Ammon's horn (tissue), 1 donor: ENCODE measurements at regions not wholly inside any gene's neighbourhood (a gene's known extent, or its start where the extent isn't known, plus 50 kb on each side); places are given as distances from the start of the nearest gene placed in this dataset.

Experiments
- DNase-seq: peaks from one replicate; pipeline ENCODE4 v3.0.0-alpha.2; 2016; ENCODE audit warnings: low spot score

DNA sequence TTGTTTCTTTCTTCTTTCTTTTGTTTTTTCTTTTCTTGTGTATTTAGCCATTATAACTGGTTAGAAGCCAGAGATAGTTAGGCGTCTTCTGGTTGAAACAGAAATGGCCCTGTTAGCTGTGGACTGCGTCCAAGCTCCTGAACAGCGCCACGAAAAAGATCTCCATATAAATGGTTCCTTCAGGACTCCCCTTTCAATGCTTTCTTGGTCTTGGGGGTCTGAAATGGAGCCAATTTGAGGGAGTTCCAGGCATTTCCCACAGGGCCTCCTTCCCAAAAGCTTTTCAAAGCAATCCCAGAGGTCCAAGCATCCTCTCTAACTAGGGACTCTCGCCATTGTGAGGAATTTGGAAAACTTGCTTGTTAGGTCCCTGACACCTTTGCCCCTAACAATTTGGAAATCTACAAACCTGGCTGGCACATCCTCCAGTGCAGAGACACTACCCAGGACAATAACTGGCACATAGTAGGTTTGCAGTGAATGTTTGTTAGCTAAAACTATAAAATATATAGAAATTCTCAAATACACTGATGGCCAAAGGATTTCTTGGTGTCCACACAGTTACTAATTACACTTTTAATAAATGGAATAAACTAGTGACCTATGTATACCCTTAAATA, 80.1 kb downstream of the MYCN start:
- DNase-seq, result peak; percentile 71

- DNase-seq, result no peak
These were observed 79.4 kb downstream of the MYCN start for GRCh38 chr2:16019617-16020351.

DNA sequence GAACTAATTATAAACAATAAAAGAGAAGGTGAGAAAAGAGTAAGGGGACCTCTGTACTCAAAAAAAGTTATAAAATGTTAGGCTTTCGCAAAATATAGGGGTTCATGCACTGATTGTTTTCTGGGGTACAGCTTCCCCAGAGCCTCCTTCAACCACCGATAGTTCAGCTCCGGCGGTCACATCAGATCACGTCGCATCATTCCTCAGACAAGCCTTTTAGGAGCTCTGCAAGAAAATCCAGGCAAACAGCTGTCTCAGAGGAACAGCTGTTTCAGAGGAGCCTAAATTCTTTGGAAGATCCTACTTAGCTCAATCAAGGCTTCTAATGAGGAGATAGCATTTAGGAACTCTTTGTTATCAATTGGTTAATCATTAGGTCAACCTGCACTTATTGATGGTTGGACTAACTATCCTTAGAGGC, 78.7 kb downstream of the MYCN start:
- no peak for DNase-seq

DNA sequence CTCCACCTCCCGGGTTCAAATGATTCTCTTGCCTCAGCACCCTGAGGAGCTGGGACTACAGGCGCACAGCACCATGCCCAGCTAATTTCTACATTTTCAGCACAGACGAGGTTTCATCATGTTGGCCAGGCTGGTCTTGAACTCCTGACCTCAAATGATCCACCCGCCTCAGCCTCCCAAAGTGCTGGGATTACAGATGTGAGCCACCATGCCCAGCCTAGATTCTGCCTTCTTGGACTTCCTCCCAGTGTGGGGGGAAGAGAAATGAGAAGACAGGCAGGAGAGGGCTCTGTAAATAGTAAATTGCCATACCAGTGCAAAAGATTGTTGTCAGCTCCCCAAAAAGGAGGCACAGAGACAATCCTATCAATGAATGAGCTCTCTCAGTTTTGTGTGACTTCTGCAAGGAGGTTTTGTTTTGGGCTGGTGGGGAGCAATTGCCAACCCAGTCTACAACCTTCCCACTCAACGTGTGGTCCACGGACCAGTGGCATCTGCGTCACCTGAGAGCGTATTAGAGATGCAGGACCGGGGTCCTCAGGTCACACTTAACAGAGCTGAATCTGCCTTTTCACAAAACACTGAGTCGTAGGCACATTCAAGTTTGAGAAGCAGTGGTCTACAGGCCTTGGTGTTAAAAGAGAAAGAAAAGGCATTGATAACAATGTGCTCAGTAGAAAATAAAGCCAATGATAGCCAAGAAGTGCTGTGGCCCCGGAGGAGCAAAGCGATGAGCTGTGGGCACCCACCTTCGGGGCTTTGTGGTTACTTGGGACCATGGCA, 78.1 kb downstream of the MYCN start:
- no peak for DNase-seq

GRCh38 chr2:16016282-16016681, 75.9 kb downstream of the MYCN start:
- no peak for DNase-seq

- no peak for DNase-seq
These were observed 75.5 kb downstream of the MYCN start for GRCh38 chr2:16015903-16016265.

- no peak for DNase-seq
These were observed 75.0 kb downstream of the MYCN start for GRCh38 chr2:16015210-16015902.

GRCh38 chr2:16014802-16015201, 74.5 kb downstream of the MYCN start:
- DNase-seq, result no peak

DNA sequence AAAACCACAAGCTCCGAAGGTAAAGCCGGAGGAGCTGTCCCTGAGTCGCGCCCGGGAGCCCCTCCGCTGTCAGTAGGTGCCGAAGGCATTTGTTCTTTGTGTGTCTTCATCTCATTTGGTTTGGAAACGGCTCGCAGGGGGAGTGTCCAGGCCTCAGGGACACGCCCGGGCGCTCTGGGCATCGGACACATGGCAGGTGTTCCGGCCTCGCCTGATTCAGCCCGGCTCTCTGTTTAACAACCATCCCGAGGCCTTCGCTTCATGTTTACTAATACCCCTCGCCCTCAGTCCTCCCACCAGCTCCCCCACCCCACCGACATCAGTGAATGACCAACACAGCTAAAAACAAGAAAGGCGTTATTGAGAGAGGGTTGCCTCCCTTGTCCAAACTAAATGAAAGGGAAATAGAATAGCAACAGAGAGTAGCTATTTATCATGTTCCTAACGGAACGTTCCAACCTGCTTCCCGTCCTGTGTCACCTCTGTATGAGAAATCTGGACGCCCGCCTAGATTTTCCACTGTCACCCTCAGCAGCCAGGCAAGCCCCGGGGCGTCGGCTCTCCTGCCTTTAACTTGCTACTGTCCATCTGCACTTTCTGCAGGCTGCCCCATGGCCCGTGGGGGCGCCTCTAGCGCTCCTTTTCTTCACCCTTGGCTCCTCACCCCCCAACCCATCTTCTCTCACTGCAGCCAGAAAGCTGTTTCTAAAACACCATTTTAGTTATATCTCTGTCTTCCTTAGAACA, 73.9 kb downstream of the MYCN start:
- peak; percentile 68 for DNase-seq

- peak; percentile 24 for DNase-seq
These were observed 73.1 kb downstream of the MYCN start for GRCh38 chr2:16013359-16013911.

- peak; percentile 46 for DNase-seq
These were observed 72.4 kb downstream of the MYCN start for GRCh38 chr2:16012626-16013358.

DNA sequence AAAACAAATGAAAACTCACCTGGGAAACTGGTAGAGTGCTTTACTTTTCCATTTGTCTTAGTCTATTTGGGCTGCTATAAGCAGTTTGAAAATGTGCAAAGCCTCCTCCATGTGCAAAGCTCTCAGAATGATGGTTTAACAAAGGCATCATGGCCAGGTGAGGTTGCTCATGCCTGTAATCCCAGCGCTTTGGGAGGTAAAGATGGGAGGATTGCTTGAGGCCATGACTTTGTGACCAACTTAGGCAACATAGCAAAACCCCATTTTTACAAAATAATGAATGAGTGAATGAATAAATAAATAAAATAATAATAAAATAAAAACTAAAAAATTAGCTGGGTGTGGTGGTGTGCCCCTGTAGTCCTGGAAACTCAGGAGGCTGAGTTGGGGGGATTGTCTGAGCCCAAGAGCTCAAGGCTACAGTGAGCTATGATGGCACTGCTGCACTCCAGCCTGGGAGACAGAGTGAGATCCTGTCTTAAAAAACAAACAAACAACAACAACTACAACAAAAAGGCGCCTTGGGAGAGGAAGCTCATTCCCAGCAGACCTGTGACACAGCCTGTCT, 71.8 kb downstream of the MYCN start:
- DNase-seq, result no peak

DNA sequence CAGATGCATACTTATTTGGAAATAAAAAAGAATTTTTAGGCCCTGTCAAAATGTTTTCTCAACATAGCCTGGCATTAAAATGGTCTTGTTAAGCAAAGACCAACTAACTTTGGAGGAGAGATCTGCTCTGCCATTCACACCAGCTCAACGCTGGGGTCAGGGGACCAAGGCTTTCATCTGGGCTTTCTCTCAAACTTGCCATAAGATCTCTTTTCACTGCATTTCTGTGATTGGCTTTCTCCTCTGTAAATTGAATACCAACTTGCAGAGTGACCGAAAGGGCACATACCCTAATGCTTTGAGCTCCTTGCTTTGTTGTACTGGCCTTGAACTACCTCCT, 71.2 kb downstream of the MYCN start:
- no peak for DNase-seq

DNA sequence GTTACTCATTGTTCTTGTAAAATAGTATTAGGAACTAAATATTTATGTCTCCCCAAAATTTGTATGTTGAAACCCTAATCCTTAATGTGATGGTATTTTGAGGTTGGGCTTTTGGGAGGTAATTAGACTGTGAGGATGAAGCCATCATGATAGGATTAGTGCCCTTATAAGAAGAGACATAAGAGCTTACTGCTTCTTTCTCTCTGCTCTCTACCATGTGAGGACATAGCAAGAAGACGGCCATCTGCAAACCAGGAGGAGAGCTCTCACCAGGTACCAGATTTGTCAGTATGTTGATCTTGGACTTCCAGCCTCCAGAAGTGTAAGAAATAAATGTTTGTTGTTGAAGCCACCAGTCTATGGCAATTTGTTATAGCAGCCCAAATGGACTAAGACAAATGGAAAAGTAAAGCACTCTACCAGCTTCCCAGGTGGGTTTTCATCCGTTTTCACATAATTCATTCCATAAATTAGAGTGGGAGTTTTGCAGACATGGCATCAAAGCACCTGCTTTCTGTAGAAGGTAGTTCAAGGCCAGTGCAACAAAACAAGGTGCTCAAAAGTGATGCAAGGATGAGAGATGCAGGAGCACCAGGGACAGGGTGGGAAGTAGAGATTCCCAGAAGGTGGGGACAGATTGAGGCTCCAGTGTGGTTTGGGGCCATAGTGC, 70.7 kb downstream of the MYCN start:
- DNase-seq, result no peak

GRCh38 chr2:16010011-16010410, 69.7 kb downstream of the MYCN start:
- no peak for DNase-seq

- no peak for DNase-seq
These were observed 69.2 kb downstream of the MYCN start for GRCh38 chr2:16009560-16009959.

DNA sequence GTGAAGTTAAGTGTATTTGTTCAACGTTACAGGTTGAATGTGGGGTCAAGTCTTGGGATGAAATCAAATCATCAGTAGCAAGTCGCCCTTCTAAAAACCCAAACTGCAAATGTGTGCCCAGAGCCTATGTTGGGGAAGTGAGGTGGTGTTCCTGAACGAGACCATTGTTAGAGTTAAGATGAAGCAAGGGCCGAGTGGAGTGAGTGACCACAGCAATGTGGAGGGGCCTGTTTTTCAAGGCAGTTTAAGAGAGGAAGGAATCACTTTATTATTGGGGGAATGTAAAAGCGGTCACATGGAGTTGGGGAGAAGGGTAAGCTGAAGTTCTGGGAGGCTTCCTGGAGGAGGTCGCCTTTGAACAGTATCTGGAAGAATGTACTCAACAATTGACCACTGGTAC, 68.5 kb downstream of the MYCN start:
- no peak for DNase-seq

GRCh38 chr2:16008331-16008850, 68.0 kb downstream of the MYCN start:
- DNase-seq, result no peak

DNA sequence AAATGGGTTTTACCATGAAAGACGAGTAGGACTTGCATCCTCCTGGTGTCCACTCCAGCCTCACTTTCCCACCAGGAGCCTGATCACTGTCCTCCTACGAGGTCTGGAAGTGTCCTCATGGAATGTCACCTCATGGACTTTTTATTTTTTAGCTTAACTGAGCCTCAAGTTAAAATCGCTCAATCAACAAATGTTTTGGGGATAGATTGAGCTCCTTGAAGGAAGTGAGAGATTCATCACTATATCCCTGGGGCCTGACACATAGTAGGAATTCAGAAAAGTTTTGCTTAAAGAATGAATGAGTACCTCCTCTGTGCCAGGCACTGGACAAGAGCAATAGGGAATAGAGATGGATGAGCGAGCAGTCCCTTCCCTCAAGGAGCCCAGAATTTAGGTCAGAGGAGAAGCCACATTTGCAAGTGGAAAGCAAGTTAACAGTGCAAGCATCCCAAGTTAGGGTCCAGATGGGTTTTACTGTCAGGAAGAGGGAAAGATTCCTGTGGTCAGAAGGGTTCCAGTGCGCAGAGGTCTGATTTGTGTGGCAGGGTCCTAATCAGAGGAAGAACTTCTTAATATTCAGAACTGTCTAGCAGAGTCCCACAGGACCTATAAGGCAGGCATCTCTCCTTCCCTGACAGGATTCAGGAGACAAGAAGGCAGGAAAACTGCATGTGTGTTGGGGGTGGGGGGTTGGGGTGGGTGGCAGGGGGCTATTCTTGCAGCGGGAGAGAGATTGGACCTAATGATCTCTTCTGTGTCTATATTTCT, 67.0 kb downstream of the MYCN start:
- no peak for DNase-seq
